GM19395 (cell line): ENCODE measurements at regions not wholly inside any gene's neighbourhood (a gene's known extent, or its start where the extent isn't known, plus 50 kb on each side); places are given as distances from the start of the nearest gene placed in this dataset.

Source experiments
- ATAC-seq: cut with Tn5 transposase; IDR thresholded peaks from one replicate; pipeline ENCODE4 v1.9.1; 2021; ENCODE audit warnings: mild to moderate bottlenecking, moderate library complexity; ENCODE audit not compliant: unreplicated experiment

- ATAC-seq: no peak
These were observed 199.9 kb upstream of the KRR1 start for GRCh38 chr12:75711271-75711670.

- no peak for ATAC-seq
These were observed 199.1 kb upstream of the KRR1 start for GRCh38 chr12:75710361-75711069.

GRCh38 chr12:75709503-75709902, 198.1 kb upstream of the KRR1 start:
- ATAC-seq: no peak

- no peak for ATAC-seq
These were observed 197.4 kb upstream of the KRR1 start for GRCh38 chr12:75708802-75709201.

GRCh38 chr12:75707983-75708382, 196.6 kb upstream of the KRR1 start:
- ATAC-seq: no peak

- ATAC-seq: no peak
These were observed 195.6 kb upstream of the KRR1 start for GRCh38 chr12:75706786-75707605.

- no peak for ATAC-seq
These were observed 194.6 kb upstream of the KRR1 start for GRCh38 chr12:75705749-75706711.

- ATAC-seq: no peak
These were observed 193.3 kb upstream of the KRR1 start for GRCh38 chr12:75704664-75705063.

GRCh38 chr12:75704208-75704607, 192.8 kb upstream of the KRR1 start:
- ATAC-seq: no peak

GRCh38 chr12:75703131-75703530, 191.7 kb upstream of the KRR1 start:
- no peak for ATAC-seq

- ATAC-seq: no peak
These were observed 191.2 kb upstream of the KRR1 start for GRCh38 chr12:75702477-75703093.

- ATAC-seq: no peak
These were observed 190.4 kb upstream of the KRR1 start for GRCh38 chr12:75701859-75702258.

- ATAC-seq: no peak
These were observed 188.5 kb upstream of the KRR1 start for GRCh38 chr12:75699728-75700496.

- no peak for ATAC-seq
These were observed 187.8 kb upstream of the KRR1 start for GRCh38 chr12:75699251-75699650.

- no peak for ATAC-seq
These were observed 186.6 kb upstream of the KRR1 start for GRCh38 chr12:75698052-75698451.

GRCh38 chr12:75695926-75696325, 184.5 kb upstream of the KRR1 start:
- ATAC-seq: no peak

- no peak for ATAC-seq
These were observed 183.3 kb upstream of the KRR1 start for GRCh38 chr12:75694534-75695268.

GRCh38 chr12:75692876-75693275, 181.5 kb upstream of the KRR1 start:
- no peak for ATAC-seq

- ATAC-seq: no peak
These were observed 179.0 kb upstream of the KRR1 start for GRCh38 chr12:75690296-75690955.
